ENCODE measurements at regions not wholly inside any gene's neighbourhood (a gene's known extent, or its start where the extent isn't known, plus 50 kb on each side); places are given as distances from the start of the nearest gene placed in this dataset.

- Histone ChIP-seq H3K27me3 (no peaks in the 10 kb centered on the region), H3K4me1 (ENCODE audit: low read depth) (no peaks in the 10 kb centered on the region), H3K4me3 (no peak overlapping the region), H3K27ac (no peak overlapping the region), H3K9me3 (ENCODE audit: low read depth) (no peaks in the 10 kb centered on the region), H3K36me3 (no peaks in the 10 kb centered on the region)
- no peak for DNase-seq (ENCODE audit: low read depth in 1 of 2, low spot score in 1 of 2)
- TF ChIP-seq, protein P1, sequence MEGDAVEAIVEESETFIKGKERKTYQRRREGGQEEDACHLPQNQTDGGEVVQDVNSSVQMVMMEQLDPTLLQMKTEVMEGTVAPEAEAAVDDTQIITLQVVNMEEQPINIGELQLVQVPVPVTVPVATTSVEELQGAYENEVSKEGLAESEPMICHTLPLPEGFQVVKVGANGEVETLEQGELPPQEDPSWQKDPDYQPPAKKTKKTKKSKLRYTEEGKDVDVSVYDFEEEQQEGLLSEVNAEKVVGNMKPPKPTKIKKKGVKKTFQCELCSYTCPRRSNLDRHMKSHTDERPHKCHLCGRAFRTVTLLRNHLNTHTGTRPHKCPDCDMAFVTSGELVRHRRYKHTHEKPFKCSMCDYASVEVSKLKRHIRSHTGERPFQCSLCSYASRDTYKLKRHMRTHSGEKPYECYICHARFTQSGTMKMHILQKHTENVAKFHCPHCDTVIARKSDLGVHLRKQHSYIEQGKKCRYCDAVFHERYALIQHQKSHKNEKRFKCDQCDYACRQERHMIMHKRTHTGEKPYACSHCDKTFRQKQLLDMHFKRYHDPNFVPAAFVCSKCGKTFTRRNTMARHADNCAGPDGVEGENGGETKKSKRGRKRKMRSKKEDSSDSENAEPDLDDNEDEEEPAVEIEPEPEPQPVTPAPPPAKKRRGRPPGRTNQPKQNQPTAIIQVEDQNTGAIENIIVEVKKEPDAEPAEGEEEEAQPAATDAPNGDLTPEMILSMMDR (IDR thresholded peaks at IDR 0.05; ENCODE audit: low read depth, low read length): no peak
These were observed 52.1 kb upstream of the RAP2C start for GRCh38 chrX:132271311-132271778.

- H3K4me1 ChIP-seq (ENCODE audit: low read depth): no peaks in the 10 kb centered on the region
- H3K9me3 ChIP-seq (ENCODE audit: low read depth): no peaks in the 10 kb centered on the region
- no peaks in the 10 kb centered on the region for H3K36me3 ChIP-seq
- peak in 1 of 2 donors; percentile 85 for DNase-seq (ENCODE audit: low read depth in 1 of 2, low spot score in 1 of 2)
- H3K27me3 ChIP-seq: no peaks in the 10 kb centered on the region
- H3K4me3 ChIP-seq: no peak overlapping the region
- TF ChIP-seq, protein P1 (IDR thresholded peaks at IDR 0.05; ENCODE audit: low read depth, low read length): no peak
- no peak overlapping the region for H3K27ac ChIP-seq
These were observed 51.5 kb upstream of the RAP2C start for GRCh38 chrX:132270699-132271098.

GRCh38 chrX:132270021-132270420 is 50.8 kb upstream of the RAP2C start:
- TF ChIP-seq, protein P1 (IDR thresholded peaks at IDR 0.05; ENCODE audit: low read depth, low read length): no peak
- Histone ChIP-seq H3K36me3 (no peaks in the 10 kb centered on the region), H3K27ac (no peak overlapping the region), H3K27me3 (no peaks in the 10 kb centered on the region), H3K4me1 (ENCODE audit: low read depth) (no peaks in the 10 kb centered on the region), H3K9me3 (ENCODE audit: low read depth) (no peaks in the 10 kb centered on the region), H3K4me3 (no peak overlapping the region)
- no peak for DNase-seq (ENCODE audit: low read depth in 1 of 2, low spot score in 1 of 2)

All from cardiac muscle cell (in vitro differentiated cells and primary cell).